Gastrocnemius medialis (tissue), 4 donors: ENCODE measurements at regions not wholly inside any gene's neighbourhood (a gene's known extent, or its start where the extent isn't known, plus 50 kb on each side); places are given as distances from the start of the nearest gene placed in this dataset.
"Not testable (repeated sequence)": the region's sequence is repeated elsewhere in the genome, so short reads cannot be mapped to it uniquely, and the experiment has no call there.

Experiments
- ATAC-seq, 2 donors: fragments of 150-250 bp; one replicate each; pipeline ENCODE4 v1.9.1; 2016
- DNase-seq, 2 donors: peaks; one replicate each; pipeline ENCODE4 v3.0.0-alpha.2; 2019
- H3K27ac ChIP-seq, 4 donors: fragments of 200-600 bp; sonication (generic); 1 replicate in 1 of 4; 2 replicates in 3 of 4; pipeline ENCODE4 v1.5.1; 2016 to 2018; ENCODE audit warnings: mild to moderate bottlenecking in 2 of 4, moderate library complexity in 1 of 4
- H3K27me3 ChIP-seq, 3 donors: fragments of 200-600 bp; sonication (generic) in 2 of 3; 1 replicate in 1 of 3; 2 replicates in 2 of 3; pipeline versions ENCODE4 v1.5.1 to v1.6.0; 2016 to 2019; ENCODE audit warnings: mild to moderate bottlenecking in 1 of 3, moderate library complexity in 1 of 3
- H3K36me3 ChIP-seq, 2 donors: fragments of 200-600 bp; sonication (generic) in 1 of 2; one replicate each; pipeline ENCODE4 v1.5.1; 2017 to 2018
- H3K4me1 ChIP-seq, 2 donors: fragments of 200-600 bp; sonication (generic) in 1 of 2; one replicate each; pipeline ENCODE4 v1.5.1; 2016 to 2017; ENCODE audit warnings: mild to moderate bottlenecking in 2 of 2
- H3K4me3 ChIP-seq, 4 donors: fragments of 200-600 bp; sonication (generic) in 3 of 4; 1 replicate in 1 of 4; 2 replicates in 3 of 4; pipeline ENCODE4 v1.5.1; 2016 to 2019; ENCODE audit warnings: mild to moderate bottlenecking in 2 of 4
- H3K9me3 ChIP-seq, 3 donors: fragments of 200-600 bp; sonication (generic) in 2 of 3; 1 replicate in 1 of 3; 2 replicates in 2 of 3; pipeline ENCODE4 v1.5.1; 2016 to 2019
- CTCF ChIP-seq, 5 experiments: fragments of 450-650 bp in 3 of 5; fragments of 200-600 bp in 2 of 5; sonication (generic) in 2 of 5; IDR thresholded peaks in 4 of 5; conservative IDR thresholded peaks in 1 of 5; 1 replicate in 4 of 5; 2 replicates in 1 of 5; pipeline ENCODE4 v1.5.1; 2016 to 2019; ENCODE audit warnings: antibody characterized with exemption in 5 of 5, mild to moderate bottlenecking in 3 of 5, moderate library complexity in 3 of 5
- POLR2A ChIP-seq, 2 donors: fragments of 450-650 bp; IDR thresholded peaks; one replicate each; pipeline ENCODE4 v1.6.1; 2017; ENCODE audit warnings: antibody characterized with exemption in 2 of 2, mild to moderate bottlenecking in 2 of 2, moderate library complexity in 2 of 2
- in situ Hi-C, 4 donors: fragments of 200-750 bp; cut with MboI; loops; one replicate each; pipeline versions ENCODE4 v1.15.0 to v1.8.0; 2017; ENCODE audit warnings: low sequenced_read_pairs in 4 of 4
- intact Hi-C: fragments of 100-400 bp; cut with DNase I; formaldehyde crosslinking; loops from one replicate; pipeline ENCODE4 v1.15.1; 2023; ENCODE audit warnings: low total_unique reads

- ATAC-seq: peak; percentile 76 to 77
- H3K27ac ChIP-seq: no peak overlapping the region
- in situ Hi-C loops: loop anchor here (10.0 to 25.0 kb wide), 3 partner anchors 98 to 155 kb away; no protein-coding TSS in a partner anchor
- H3K27me3 ChIP-seq: no peaks in the 10 kb centered on the region
- no peaks in the 10 kb centered on the region for H3K9me3 ChIP-seq
- peaks cover 0 to 11% of the 10 kb centered on the region in 2 donors for H3K4me1 ChIP-seq
- DNase-seq: peak; percentile 18 to 49
- TF ChIP-seq POLR2A (IDR thresholded peaks at IDR 0.05) (no peak), CTCF (IDR thresholded peaks at IDR 0.05 in 4 of 5, conservative IDR thresholded peaks at IDR 0.05 in 1 of 5) (peak; percentile 69 to 81 (median 77))
- intact Hi-C loops: loop anchor here (1.0 to 10.0 kb wide), 3 partner anchors 80 to 151 kb away; no protein-coding TSS in a partner anchor
- H3K4me3 ChIP-seq: no peak overlapping the region
- no peaks in the 10 kb centered on the region for H3K36me3 ChIP-seq
Measured at GRCh38 chr7:142632271-142633134, 116.8 kb upstream of the PRSS1 start.

- Histone ChIP-seq H3K4me3 (peak overlapping the region in 3 of 4 donors; percentile 5 to 37 (median 12)), H3K27me3 (no peaks in the 10 kb centered on the region), H3K4me1 (peaks cover 0 to 11% of the 10 kb centered on the region in 2 donors), H3K36me3 (no peaks in the 10 kb centered on the region), H3K27ac (peak overlapping the region; percentile 11 to 75 (median 68)), H3K9me3 (no peaks in the 10 kb centered on the region)
- ATAC-seq (peak; percentile 79 to 91), DNase-seq (peak in 1 of 2 donors; percentile 36)
- intact Hi-C loops (loop anchor here (2.0 to 10.0 kb wide), 3 partner anchors 25 to 95 kb away; no protein-coding TSS in a partner anchor), in situ Hi-C loops (loop anchor here (10.0 to 25.0 kb wide), 3 partner anchors 95 to 158 kb away; no protein-coding TSS in a partner anchor)
- TF ChIP-seq POLR2A (IDR thresholded peaks at IDR 0.05) (no peak), CTCF (IDR thresholded peaks at IDR 0.05 in 4 of 5, conservative IDR thresholded peaks at IDR 0.05 in 1 of 5) (no peak)
Measured at GRCh38 chr7:142629588-142630260, 119.5 kb upstream of the PRSS1 start.

- ATAC-seq (no peak), DNase-seq (no peak)
- H3K27me3 ChIP-seq: no peaks in the 10 kb centered on the region
- H3K27ac ChIP-seq: no peak overlapping the region
- H3K4me1 ChIP-seq: peaks cover 0 to 11% of the 10 kb centered on the region in 2 donors
- no peaks in the 10 kb centered on the region for H3K36me3 ChIP-seq
- in situ Hi-C loops: loop anchor here in 1 of 4 donors (25.0 kb wide), 1 partner anchor 158 kb away; no protein-coding TSS in a partner anchor
- H3K9me3 ChIP-seq: no peaks in the 10 kb centered on the region
- TF ChIP-seq POLR2A (IDR thresholded peaks at IDR 0.05): no peak
- no peak for TF ChIP-seq CTCF (IDR thresholded peaks at IDR 0.05 in 4 of 5, conservative IDR thresholded peaks at IDR 0.05 in 1 of 5)
- H3K4me3 ChIP-seq: no peak overlapping the region
- intact Hi-C loops: no loop called here
Measured at GRCh38 chr7:142628945-142629344, 120.3 kb upstream of the PRSS1 start.

- H3K4me3 ChIP-seq, H3K27me3 ChIP-seq, DNase-seq, ATAC-seq, H3K9me3 ChIP-seq, H3K27ac ChIP-seq, H3K36me3 ChIP-seq, intact Hi-C loops: not testable (repeated sequence)
- in situ Hi-C loops: loop anchor here in 1 of 4 donors (25.0 kb wide), 1 partner anchor 160 kb away; no protein-coding TSS in a partner anchor
- peaks cover 0 to 11% of the 10 kb centered on the region in 2 donors for H3K4me1 ChIP-seq
Measured at GRCh38 chr7:142627223-142627622, 122.0 kb upstream of the PRSS1 start.
